MM.1S (cell line): ENCODE measurements at regions not wholly inside any gene's neighbourhood (a gene's known extent, or its start where the extent isn't known, plus 50 kb on each side); places are given as distances from the start of the nearest gene placed in this dataset.

Source experiments
- CTCF ChIP-seq: fragments of 300-600 bp; sonication (generic); IDR thresholded peaks from 2 replicates; pipeline ENCODE4 v1.5.1; 2016; ENCODE audit warnings: antibody characterized with exemption, low read length, mixed read lengths
- EZH2 ChIP-seq: fragments of 300-600 bp; sonication (generic); optimal IDR thresholded peaks from 2 replicates; pipeline ENCODE3; 2017; ENCODE audit warnings: low read depth, mild to moderate bottlenecking, antibody characterized with exemption, low read length, mixed read lengths
- EZH2phosphoT487 ChIP-seq: fragments of 300-600 bp; sonication (generic); IDR thresholded peaks from 2 replicates; pipeline ENCODE4 v1.6.1; 2018; ENCODE audit warnings: antibody characterized with exemption, low read length

GRCh38 chr9:73049280-73049679 lies 96.4 kb upstream of the ALDH1A1 start:
- TF ChIP-seq CTCF, result no peak
- no peak for TF ChIP-seq EZH2
- no peak for TF ChIP-seq EZH2phosphoT487
